ENCODE measurements at regions not wholly inside any gene's neighbourhood (a gene's known extent, or its start where the extent isn't known, plus 50 kb on each side); places are given as distances from the start of the nearest gene placed in this dataset.
"Not testable (repeated sequence)": the region's sequence is repeated elsewhere in the genome, so short reads cannot be mapped to it uniquely, and the experiment has no call there.

GRCh38 chr4:131459430-131460101 lies 1689.5 kb upstream of the PCDH10 start:
- Histone ChIP-seq H3K27me3 (ENCODE audit: control insufficient read depth, insufficient read depth, low read length) (no peaks in the 10 kb centered on the region), H3K36me3 (ENCODE audit: control insufficient read depth, insufficient read depth, low read length) (no peaks in the 10 kb centered on the region), H3K4me2 (ENCODE audit: extremely low read depth, insufficient read depth, low read length) (no peak overlapping the region), H3K4me3 (replicated peaks in 1 of 4; ENCODE audit: control extremely low read depth in 1 of 4, insufficient read depth in 1 of 4, low read depth in 3 of 4, low read length in 4 of 4) (no peak overlapping the region), H3K9me3 (ENCODE audit: control insufficient read depth, insufficient read depth, low read depth, low read length) (no peaks in the 10 kb centered on the region), H3K79me2 (ENCODE audit: control insufficient read depth, insufficient read depth, low read length) (no peaks in the 10 kb centered on the region), H2AFZ (ENCODE audit: low read length) (no peak overlapping the region), H3K27ac (ENCODE audit: insufficient read depth, low read length) (no peak overlapping the region), H3K9ac (ENCODE audit: insufficient read depth, low read length) (no peak overlapping the region), H4K20me1 (ENCODE audit: control insufficient read depth, extremely low read depth, insufficient read depth, low read length) (no peaks in the 10 kb centered on the region), H3K4me1 (ENCODE audit: control insufficient read depth, extremely low read depth, insufficient read depth, low read length) (no peaks in the 10 kb centered on the region)
- no peak for DNase-seq (ENCODE audit: low read depth in 2 of 2)
- no peak for TF ChIP-seq CTCF (conservative IDR thresholded peaks at IDR 0.05 in 1 of 2, IDR thresholded peaks at IDR 0.05 in 1 of 2; ENCODE audit: low read depth in 1 of 2, low read length in 2 of 2)

GRCh38 chr4:131470360-131470759 lies 1678.7 kb upstream of the PCDH10 start:
- Histone ChIP-seq H3K79me2 (ENCODE audit: control insufficient read depth, insufficient read depth, low read length) (no peaks in the 10 kb centered on the region), H3K27ac (ENCODE audit: insufficient read depth, low read length) (no peak overlapping the region), H3K4me1 (ENCODE audit: control insufficient read depth, extremely low read depth, insufficient read depth, low read length) (no peaks in the 10 kb centered on the region), H3K9me3 (ENCODE audit: control insufficient read depth, insufficient read depth, low read depth, low read length) (no peaks in the 10 kb centered on the region), H2AFZ (ENCODE audit: low read length) (no peak overlapping the region), H3K27me3 (ENCODE audit: control insufficient read depth, insufficient read depth, low read length) (no peaks in the 10 kb centered on the region), H3K36me3 (ENCODE audit: control insufficient read depth, insufficient read depth, low read length) (no peaks in the 10 kb centered on the region), H3K9ac (ENCODE audit: insufficient read depth, low read length) (no peak overlapping the region), H3K4me3 (replicated peaks in 1 of 4; ENCODE audit: control extremely low read depth in 1 of 4, insufficient read depth in 1 of 4, low read depth in 3 of 4, low read length in 4 of 4) (no peak overlapping the region), H3K4me2 (ENCODE audit: extremely low read depth, insufficient read depth, low read length) (no peak overlapping the region), H4K20me1 (ENCODE audit: control insufficient read depth, extremely low read depth, insufficient read depth, low read length) (no peaks in the 10 kb centered on the region)
- TF ChIP-seq CTCF (conservative IDR thresholded peaks at IDR 0.05 in 1 of 2, IDR thresholded peaks at IDR 0.05 in 1 of 2; ENCODE audit: low read depth in 1 of 2, low read length in 2 of 2) = no peak
- TF ChIP-seq EZH2 (IDR thresholded peaks at IDR 0.05; ENCODE audit: low read length, missing control alignments) = no peak
- no peak for DNase-seq (ENCODE audit: low read depth in 2 of 2)

- H3K4me1 ChIP-seq (ENCODE audit: control insufficient read depth, extremely low read depth, insufficient read depth, low read length) = no peaks in the 10 kb centered on the region
- no peaks in the 10 kb centered on the region for H3K36me3 ChIP-seq (ENCODE audit: control insufficient read depth, insufficient read depth, low read length)
- peak; percentile 28 to 36 for DNase-seq (ENCODE audit: low read depth in 2 of 2)
- H3K9me3 ChIP-seq (ENCODE audit: control insufficient read depth, insufficient read depth, low read depth, low read length) = no peaks in the 10 kb centered on the region
- TF ChIP-seq EZH2 (IDR thresholded peaks at IDR 0.05; ENCODE audit: low read length, missing control alignments) (no peak), CTCF (conservative IDR thresholded peaks at IDR 0.05 in 1 of 2, IDR thresholded peaks at IDR 0.05 in 1 of 2; ENCODE audit: low read depth in 1 of 2, low read length in 2 of 2) (no peak)
- H3K27me3 ChIP-seq (ENCODE audit: control insufficient read depth, insufficient read depth, low read length) = no peaks in the 10 kb centered on the region
- H3K27ac ChIP-seq (ENCODE audit: insufficient read depth, low read length) = no peak overlapping the region
- H3K9ac ChIP-seq (ENCODE audit: insufficient read depth, low read length) = no peak overlapping the region
- no peak overlapping the region for H2AFZ ChIP-seq (ENCODE audit: low read length)
- H4K20me1 ChIP-seq (ENCODE audit: control insufficient read depth, extremely low read depth, insufficient read depth, low read length) = no peaks in the 10 kb centered on the region
- H3K79me2 ChIP-seq (ENCODE audit: control insufficient read depth, insufficient read depth, low read length) = no peaks in the 10 kb centered on the region
- no peak overlapping the region for H3K4me2 ChIP-seq (ENCODE audit: extremely low read depth, insufficient read depth, low read length)
- H3K4me3 ChIP-seq (replicated peaks in 1 of 4; ENCODE audit: control extremely low read depth in 1 of 4, insufficient read depth in 1 of 4, low read depth in 3 of 4, low read length in 4 of 4) = no peak overlapping the region
Observed at GRCh38 chr4:131488772-131489171, 1660.3 kb upstream of the PCDH10 start.

- not testable (repeated sequence) for H3K27me3 ChIP-seq (ENCODE audit: control insufficient read depth, insufficient read depth, low read length); H3K36me3 ChIP-seq (ENCODE audit: control insufficient read depth, insufficient read depth, low read length); H3K4me1 ChIP-seq (ENCODE audit: control insufficient read depth, extremely low read depth, insufficient read depth, low read length); H2AFZ ChIP-seq (ENCODE audit: low read length); H3K79me2 ChIP-seq (ENCODE audit: control insufficient read depth, insufficient read depth, low read length); H3K4me2 ChIP-seq (ENCODE audit: extremely low read depth, insufficient read depth, low read length); H3K9me3 ChIP-seq (ENCODE audit: control insufficient read depth, insufficient read depth, low read depth, low read length); H3K9ac ChIP-seq (ENCODE audit: insufficient read depth, low read length); H4K20me1 ChIP-seq (ENCODE audit: control insufficient read depth, extremely low read depth, insufficient read depth, low read length); DNase-seq (ENCODE audit: low read depth in 2 of 2); H3K27ac ChIP-seq (ENCODE audit: insufficient read depth, low read length); H3K4me3 ChIP-seq (replicated peaks in 1 of 4; ENCODE audit: control extremely low read depth in 1 of 4, insufficient read depth in 1 of 4, low read depth in 3 of 4, low read length in 4 of 4)
Observed at GRCh38 chr4:131496211-131496610, 1652.9 kb upstream of the PCDH10 start.

Measured in fibroblast of lung (primary cell).